SU-DHL-6 (cell line): ENCODE measurements at regions not wholly inside any gene's neighbourhood (a gene's known extent, or its start where the extent isn't known, plus 50 kb on each side); places are given as distances from the start of the nearest gene placed in this dataset.

Experiments used
- CTCF ChIP-seq: fragments of 200-600 bp; sonication (generic); IDR thresholded peaks from one replicate; pipeline ENCODE4 v1.5.1; 2017; ENCODE audit warnings: antibody characterized with exemption, mild to moderate bottlenecking, low read length, moderate library complexity; ENCODE audit not compliant: insufficient read depth, poor library complexity, severe bottlenecking
- EZH2phosphoT487 ChIP-seq: fragments of 200-600 bp; sonication (generic), shearing (Covaris generic); conservative IDR thresholded peaks from 2 replicates; pipeline ENCODE4 v1.6.1; 2018; ENCODE audit warnings: mild to moderate bottlenecking, antibody characterized with exemption, low read length, moderate library complexity, mixed read lengths

- no peak for TF ChIP-seq CTCF
- no peak for TF ChIP-seq EZH2phosphoT487
Measured at GRCh38 chr6:137969874-137970273, 102.8 kb downstream of the TNFAIP3 start.
